ENCODE measurements at regions not wholly inside any gene's neighbourhood (a gene's known extent, or its start where the extent isn't known, plus 50 kb on each side); places are given as distances from the start of the nearest gene placed in this dataset.

- TF ChIP-seq ZNF19 (tag by site-specific recombination; IDR thresholded peaks at IDR 0.05; ENCODE audit: low read depth), result no peak
- no peak for TF ChIP-seq ZNF76 (tag by site-specific recombination; IDR thresholded peaks at IDR 0.05; ENCODE audit: borderline replicate concordance, low read depth)
- TF ChIP-seq ZNF398 (tag by site-specific recombination; IDR thresholded peaks at IDR 0.05), result no peak
- TF ChIP-seq ZNF521 (tag by site-specific recombination; IDR thresholded peaks at IDR 0.05), result no peak
- TF ChIP-seq ZNF423 (tag by site-specific recombination; IDR thresholded peaks at IDR 0.05), result no peak
- TF ChIP-seq AEBP2 (tag by site-specific recombination; IDR thresholded peaks at IDR 0.05; ENCODE audit: borderline replicate concordance), result no peak
- TF ChIP-seq ZNF830 (tag by site-specific recombination; IDR thresholded peaks at IDR 0.05; ENCODE audit: low read depth), result no peak
- TF ChIP-seq ZNF610 (tag by site-specific recombination; IDR thresholded peaks at IDR 0.05; ENCODE audit: borderline replicate concordance), result no peak
- TF ChIP-seq ZNF777 (tag by site-specific recombination; IDR thresholded peaks at IDR 0.05; ENCODE audit: borderline replicate concordance), result no peak
- TF ChIP-seq PRDM1 (tag by site-specific recombination; IDR thresholded peaks at IDR 0.05), result no peak
- no peak for TF ChIP-seq ZNF211 (tag by site-specific recombination; IDR thresholded peaks at IDR 0.05; ENCODE audit: low read depth)
- no peak for TF ChIP-seq ZNF701 (tag by site-specific recombination; IDR thresholded peaks at IDR 0.05)
- Histone ChIP-seq H3K36me3 (ENCODE audit: control insufficient read depth in 2 of 2, insufficient read depth in 1 of 2, low read length in 2 of 2) (no peaks in the 10 kb centered on the region), H3K4me3 (ENCODE audit: low read depth, low read length) (no peak overlapping the region), H3K27ac (ENCODE audit: extremely low read depth, low read depth, low read length) (no peak overlapping the region), H3K4me1 (ENCODE audit: control insufficient read depth, insufficient read depth, low read length) (no peaks in the 10 kb centered on the region), H3K9me3 (ENCODE audit: control insufficient read depth, insufficient read depth, low read depth, low read length) (no peaks in the 10 kb centered on the region)
- ChIA-PET POLR2A (no interaction called here), CTCF (no interaction called here)
Measured at GRCh38 chr13:50132904-50133357, 117.7 kb downstream of the KCNRG start.

GRCh38 chr13:50133358-50133953 lies 118.2 kb downstream of the KCNRG start:
- ChIA-PET CTCF (no interaction called here), POLR2A (no interaction called here)
- Histone ChIP-seq H3K27ac (ENCODE audit: extremely low read depth, low read depth, low read length) (no peak overlapping the region), H3K36me3 (ENCODE audit: control insufficient read depth in 2 of 2, insufficient read depth in 1 of 2, low read length in 2 of 2) (no peaks in the 10 kb centered on the region), H3K4me1 (ENCODE audit: control insufficient read depth, insufficient read depth, low read length) (no peaks in the 10 kb centered on the region), H3K9me3 (ENCODE audit: control insufficient read depth, insufficient read depth, low read depth, low read length) (no peaks in the 10 kb centered on the region), H3K4me3 (ENCODE audit: low read depth, low read length) (no peak overlapping the region)
- TF ChIP-seq HOXC10 (CRISPR knock-in tag; IDR thresholded peaks at IDR 0.05) (no peak), ZNF654 (tag by site-specific recombination; IDR thresholded peaks at IDR 0.05; ENCODE audit: low read depth) (no peak), TSHZ1 (tag by site-specific recombination; IDR thresholded peaks at IDR 0.05; ENCODE audit: borderline replicate concordance) (no peak), ZNF621 (tag by site-specific recombination; IDR thresholded peaks at IDR 0.05) (no peak), PATZ1 (tag by site-specific recombination; IDR thresholded peaks at IDR 0.05) (no peak), ZNF768 (tag by site-specific recombination; IDR thresholded peaks at IDR 0.05) (no peak), ZNF221 (tag by site-specific recombination; IDR thresholded peaks at IDR 0.05; ENCODE audit: borderline replicate concordance) (no peak), ZFHX2 (tag by site-specific recombination; conservative IDR thresholded peaks at IDR 0.05) (no peak), ZNF473 (tag by site-specific recombination; IDR thresholded peaks at IDR 0.05) (no peak), ZNF16 (tag by site-specific recombination; IDR thresholded peaks at IDR 0.05; ENCODE audit: low read depth) (no peak), SCRT1 (tag by site-specific recombination; IDR thresholded peaks at IDR 0.05; ENCODE audit: borderline replicate concordance) (no peak), SCRT2 (tag by site-specific recombination; IDR thresholded peaks at IDR 0.05) (no peak), KLF10 (tag by site-specific recombination; IDR thresholded peaks at IDR 0.05) (no peak), ZBTB48 (tag by site-specific recombination; IDR thresholded peaks at IDR 0.05) (no peak), KLF1 (tag by site-specific recombination; IDR thresholded peaks at IDR 0.05) (no peak)

Measured in HEK293 (cell line).